ENCODE measurements at regions not wholly inside any gene's neighbourhood (a gene's known extent, or its start where the extent isn't known, plus 50 kb on each side); places are given as distances from the start of the nearest gene placed in this dataset.

GRCh38 chr12:127070515-127071157 lies 1196.3 kb upstream of the TMEM132C start:
- Histone ChIP-seq H3K36me3 (ENCODE audit: control insufficient read depth in 2 of 2, insufficient read depth in 2 of 2, low read length in 1 of 2) (no peaks in the 10 kb centered on the region), H3K9me3 (ENCODE audit: control insufficient read depth in 2 of 2, insufficient read depth in 1 of 2, low read depth in 1 of 2, low read length in 1 of 2) (no peaks in the 10 kb centered on the region)
- 19 to 23% methylated on average over 2 of the region's 2 CpGs for WGBS, 2 donors

GRCh38 chr12:127074161-127074560 lies 1192.8 kb upstream of the TMEM132C start:
- H3K27me3 ChIP-seq (ENCODE audit: control insufficient read depth in 1 of 2, insufficient read depth in 2 of 2, low read length in 2 of 2), result no peaks in the 10 kb centered on the region
- no peaks in the 10 kb centered on the region for H3K36me3 ChIP-seq (ENCODE audit: control insufficient read depth in 2 of 2, insufficient read depth in 2 of 2, low read length in 1 of 2)
- H3K27ac ChIP-seq (ENCODE audit: low read depth in 2 of 2, low read length in 1 of 2), result no peak overlapping the region
- H3K4me1 ChIP-seq (ENCODE audit: control insufficient read depth in 2 of 2, insufficient read depth in 2 of 2, low read length in 1 of 2), result no peaks in the 10 kb centered on the region
- 60 to 64% methylated on average over 2 of the region's 2 CpGs for WGBS, 2 donors
- no peak overlapping the region for H3K4me3 ChIP-seq (ENCODE audit: low read depth in 1 of 2, low read length in 2 of 2)
- H3K9me3 ChIP-seq (ENCODE audit: control insufficient read depth in 2 of 2, insufficient read depth in 1 of 2, low read depth in 1 of 2, low read length in 1 of 2), result no peaks in the 10 kb centered on the region

More at GRCh38 chr12:127070515-127071157, 1196.3 kb upstream of the TMEM132C start:
- H3K4me1 ChIP-seq (ENCODE audit: control insufficient read depth in 2 of 2, insufficient read depth in 2 of 2, low read length in 1 of 2), result no peaks in the 10 kb centered on the region
- H3K27ac ChIP-seq (ENCODE audit: low read depth in 2 of 2, low read length in 1 of 2), result no peak overlapping the region
- no peaks in the 10 kb centered on the region for H3K27me3 ChIP-seq (ENCODE audit: control insufficient read depth in 1 of 2, insufficient read depth in 2 of 2, low read length in 2 of 2)
- no peak overlapping the region for H3K4me3 ChIP-seq (ENCODE audit: low read depth in 1 of 2, low read length in 2 of 2)

GRCh38 chr12:127075981-127076380 lies 1191.0 kb upstream of the TMEM132C start:
- 80 to 88% methylated on average over 4 of the region's 4 CpGs for WGBS, 2 donors
- Histone ChIP-seq H3K27ac (ENCODE audit: low read depth in 2 of 2, low read length in 1 of 2) (no peak overlapping the region), H3K4me1 (ENCODE audit: control insufficient read depth in 2 of 2, insufficient read depth in 2 of 2, low read length in 1 of 2) (no peaks in the 10 kb centered on the region), H3K36me3 (ENCODE audit: control insufficient read depth in 2 of 2, insufficient read depth in 2 of 2, low read length in 1 of 2) (no peaks in the 10 kb centered on the region), H3K4me3 (ENCODE audit: low read depth in 1 of 2, low read length in 2 of 2) (no peak overlapping the region), H3K9me3 (ENCODE audit: control insufficient read depth in 2 of 2, insufficient read depth in 1 of 2, low read depth in 1 of 2, low read length in 1 of 2) (no peaks in the 10 kb centered on the region), H3K27me3 (ENCODE audit: control insufficient read depth in 1 of 2, insufficient read depth in 2 of 2, low read length in 2 of 2) (no peaks in the 10 kb centered on the region)

- no peaks in the 10 kb centered on the region for H3K36me3 ChIP-seq (ENCODE audit: control insufficient read depth in 2 of 2, insufficient read depth in 2 of 2, low read length in 1 of 2)
- H3K4me3 ChIP-seq (ENCODE audit: low read depth in 1 of 2, low read length in 2 of 2), result no peak overlapping the region
- no peaks in the 10 kb centered on the region for H3K4me1 ChIP-seq (ENCODE audit: control insufficient read depth in 2 of 2, insufficient read depth in 2 of 2, low read length in 1 of 2)
- H3K27me3 ChIP-seq (ENCODE audit: control insufficient read depth in 1 of 2, insufficient read depth in 2 of 2, low read length in 2 of 2), result no peaks in the 10 kb centered on the region
- no peaks in the 10 kb centered on the region for H3K9me3 ChIP-seq (ENCODE audit: control insufficient read depth in 2 of 2, insufficient read depth in 1 of 2, low read depth in 1 of 2, low read length in 1 of 2)
- 69 to 74% methylated on average over 5 of the region's 5 CpGs for WGBS, 2 donors
- H3K27ac ChIP-seq (ENCODE audit: low read depth in 2 of 2, low read length in 1 of 2), result no peak overlapping the region
Measured at GRCh38 chr12:127077262-127078045, 1189.5 kb upstream of the TMEM132C start.

- no peaks in the 10 kb centered on the region for H3K9me3 ChIP-seq (ENCODE audit: control insufficient read depth in 2 of 2, insufficient read depth in 1 of 2, low read depth in 1 of 2, low read length in 1 of 2)
- H3K4me3 ChIP-seq (ENCODE audit: low read depth in 1 of 2, low read length in 2 of 2), result no peak overlapping the region
- no peaks in the 10 kb centered on the region for H3K36me3 ChIP-seq (ENCODE audit: control insufficient read depth in 2 of 2, insufficient read depth in 2 of 2, low read length in 1 of 2)
- H3K27me3 ChIP-seq (ENCODE audit: control insufficient read depth in 1 of 2, insufficient read depth in 2 of 2, low read length in 2 of 2), result no peaks in the 10 kb centered on the region
- 71 to 72% methylated on average over 5 of the region's 5 CpGs for WGBS, 2 donors
- H3K27ac ChIP-seq (ENCODE audit: low read depth in 2 of 2, low read length in 1 of 2), result no peak overlapping the region
- H3K4me1 ChIP-seq (ENCODE audit: control insufficient read depth in 2 of 2, insufficient read depth in 2 of 2, low read length in 1 of 2), result no peaks in the 10 kb centered on the region
Measured at GRCh38 chr12:127078577-127079350, 1188.2 kb upstream of the TMEM132C start.

GRCh38 chr12:127079636-127080035 lies 1187.3 kb upstream of the TMEM132C start:
- H3K27ac ChIP-seq (ENCODE audit: low read depth in 2 of 2, low read length in 1 of 2), result no peak overlapping the region
- H3K9me3 ChIP-seq (ENCODE audit: control insufficient read depth in 2 of 2, insufficient read depth in 1 of 2, low read depth in 1 of 2, low read length in 1 of 2), result no peaks in the 10 kb centered on the region
- H3K36me3 ChIP-seq (ENCODE audit: control insufficient read depth in 2 of 2, insufficient read depth in 2 of 2, low read length in 1 of 2), result no peaks in the 10 kb centered on the region
- WGBS, 2 donors, result 74 to 81% methylated on average over 3 of the region's 3 CpGs
- no peaks in the 10 kb centered on the region for H3K4me1 ChIP-seq (ENCODE audit: control insufficient read depth in 2 of 2, insufficient read depth in 2 of 2, low read length in 1 of 2)
- H3K27me3 ChIP-seq (ENCODE audit: control insufficient read depth in 1 of 2, insufficient read depth in 2 of 2, low read length in 2 of 2), result no peaks in the 10 kb centered on the region
- no peak overlapping the region for H3K4me3 ChIP-seq (ENCODE audit: low read depth in 1 of 2, low read length in 2 of 2)

GRCh38 chr12:127081058-127081457 lies 1185.9 kb upstream of the TMEM132C start:
- H3K4me1 ChIP-seq (ENCODE audit: control insufficient read depth in 2 of 2, insufficient read depth in 2 of 2, low read length in 1 of 2), result no peaks in the 10 kb centered on the region
- no peak overlapping the region for H3K4me3 ChIP-seq (ENCODE audit: low read depth in 1 of 2, low read length in 2 of 2)
- no peaks in the 10 kb centered on the region for H3K36me3 ChIP-seq (ENCODE audit: control insufficient read depth in 2 of 2, insufficient read depth in 2 of 2, low read length in 1 of 2)
- H3K27ac ChIP-seq (ENCODE audit: low read depth in 2 of 2, low read length in 1 of 2), result no peak overlapping the region
- WGBS, 2 donors, result 90% methylated on average over 2 of the region's 2 CpGs
- H3K9me3 ChIP-seq (ENCODE audit: control insufficient read depth in 2 of 2, insufficient read depth in 1 of 2, low read depth in 1 of 2, low read length in 1 of 2), result no peaks in the 10 kb centered on the region
- no peaks in the 10 kb centered on the region for H3K27me3 ChIP-seq (ENCODE audit: control insufficient read depth in 1 of 2, insufficient read depth in 2 of 2, low read length in 2 of 2)

- H3K9me3 ChIP-seq (ENCODE audit: control insufficient read depth in 2 of 2, insufficient read depth in 1 of 2, low read depth in 1 of 2, low read length in 1 of 2), result no peaks in the 10 kb centered on the region
- no peak overlapping the region for H3K27ac ChIP-seq (ENCODE audit: low read depth in 2 of 2, low read length in 1 of 2)
- H3K4me3 ChIP-seq (ENCODE audit: low read depth in 1 of 2, low read length in 2 of 2), result peak overlapping the region; percentile 27 to 46
- H3K4me1 ChIP-seq (ENCODE audit: control insufficient read depth in 2 of 2, insufficient read depth in 2 of 2, low read length in 1 of 2), result no peaks in the 10 kb centered on the region
- H3K27me3 ChIP-seq (ENCODE audit: control insufficient read depth in 1 of 2, insufficient read depth in 2 of 2, low read length in 2 of 2), result no peaks in the 10 kb centered on the region
- H3K36me3 ChIP-seq (ENCODE audit: control insufficient read depth in 2 of 2, insufficient read depth in 2 of 2, low read length in 1 of 2), result no peaks in the 10 kb centered on the region
- 17 to 19% methylated on average over 6 of the region's 6 CpGs for WGBS, 2 donors
Measured at GRCh38 chr12:127083008-127083949, 1183.7 kb upstream of the TMEM132C start.

- Histone ChIP-seq H3K4me3 (ENCODE audit: low read depth in 1 of 2, low read length in 2 of 2) (no peak overlapping the region), H3K27ac (ENCODE audit: low read depth in 2 of 2, low read length in 1 of 2) (no peak overlapping the region), H3K4me1 (ENCODE audit: control insufficient read depth in 2 of 2, insufficient read depth in 2 of 2, low read length in 1 of 2) (no peaks in the 10 kb centered on the region), H3K27me3 (ENCODE audit: control insufficient read depth in 1 of 2, insufficient read depth in 2 of 2, low read length in 2 of 2) (no peaks in the 10 kb centered on the region), H3K36me3 (ENCODE audit: control insufficient read depth in 2 of 2, insufficient read depth in 2 of 2, low read length in 1 of 2) (no peaks in the 10 kb centered on the region), H3K9me3 (ENCODE audit: control insufficient read depth in 2 of 2, insufficient read depth in 1 of 2, low read depth in 1 of 2, low read length in 1 of 2) (no peaks in the 10 kb centered on the region)
- 59 to 67% methylated on average over 1 of the region's 1 CpG for WGBS, 2 donors
Measured at GRCh38 chr12:127101076-127101475, 1165.9 kb upstream of the TMEM132C start.
